H9 (cell line): ENCODE measurements at regions not wholly inside any gene's neighbourhood (a gene's known extent, or its start where the extent isn't known, plus 50 kb on each side); places are given as distances from the start of the nearest gene placed in this dataset.

ENCODE experiments used
- DNase-seq: peaks from one replicate; pipeline ENCODE4 v3.0.0-alpha.2; 2017
- H2AFZ ChIP-seq: one replicate; pipeline ENCODE4 v1.6.1; 2013; ENCODE audit warnings: mild to moderate bottlenecking, low read length, control low read depth, moderate library complexity
- H2AK5ac ChIP-seq: 2 replicates; pipeline ENCODE4 v1.6.1; 2013; ENCODE audit warnings: low read length, control low read depth, mixed read lengths; ENCODE audit not compliant: insufficient read length
- H2BK120ac ChIP-seq: one replicate; pipeline ENCODE4 v1.6.1; 2013; ENCODE audit warnings: low read depth, mild to moderate bottlenecking, low read length, control low read depth, inconsistent platforms; ENCODE audit not compliant: poor library complexity, severe bottlenecking
- H2BK12ac ChIP-seq: 2 replicates; pipeline ENCODE4 v1.6.1; 2013; ENCODE audit warnings: low read length, control low read depth, mixed read lengths, low read depth; ENCODE audit not compliant: insufficient read length
- H2BK15ac ChIP-seq: 2 replicates; pipeline ENCODE4 v1.6.1; 2013; ENCODE audit warnings: low read depth, low read length, control low read depth
- H2BK20ac ChIP-seq: one replicate; pipeline ENCODE4 v1.6.1; 2013; ENCODE audit warnings: low read depth, mild to moderate bottlenecking, low read length, control low read depth, inconsistent platforms; ENCODE audit not compliant: poor library complexity, severe bottlenecking
- H2BK5ac ChIP-seq: 2 replicates; pipeline ENCODE4 v1.6.1; 2013; ENCODE audit warnings: low read length, control low read depth, mixed read lengths; ENCODE audit not compliant: insufficient read length
- H3K14ac ChIP-seq: 2 replicates; pipeline ENCODE4 v1.6.1; 2013; ENCODE audit warnings: low read length, control low read depth; ENCODE audit not compliant: insufficient read depth
- H3K18ac ChIP-seq: 2 replicates; pipeline ENCODE4 v1.6.1; 2013; ENCODE audit warnings: low read depth, mild to moderate bottlenecking, mixed read lengths, low read length, control low read depth; ENCODE audit not compliant: insufficient read length
- H3K23ac ChIP-seq: 2 replicates; pipeline ENCODE4 v1.6.1; 2013; ENCODE audit warnings: low read length, control low read depth, mixed read lengths, low read depth; ENCODE audit not compliant: insufficient read length
- H3K23me2 ChIP-seq: 2 replicates; pipeline ENCODE4 v1.6.1; 2013; ENCODE audit warnings: low read depth, mild to moderate bottlenecking, mixed read lengths, low read length, control low read depth; ENCODE audit not compliant: insufficient read length, poor library complexity, severe bottlenecking
- H3K27ac ChIP-seq: 2 replicates; pipeline ENCODE4 v1.5.1; 2013; ENCODE audit warnings: low read length, control low read depth, mixed read lengths, low read depth; ENCODE audit not compliant: insufficient read length
- H3K27me3 ChIP-seq: 2 replicates; pipeline ENCODE4 v1.6.1; 2013; ENCODE audit warnings: low read length, control low read depth, inconsistent platforms; ENCODE audit not compliant: insufficient read depth
- H3K4ac ChIP-seq: 2 replicates; pipeline ENCODE4 v1.6.1; 2013; ENCODE audit warnings: low read depth, mild to moderate bottlenecking, control low read depth, inconsistent platforms, low read length, moderate library complexity
- H3K4me1 ChIP-seq: 2 replicates; pipeline ENCODE4 v1.6.1; 2013; ENCODE audit warnings: low read length, control low read depth, inconsistent platforms; ENCODE audit not compliant: insufficient read depth
- H3K4me2 ChIP-seq: 2 replicates; pipeline ENCODE4 v1.6.1; 2013; ENCODE audit warnings: low read length, control low read depth, mixed read lengths; ENCODE audit not compliant: insufficient read length, insufficient read depth
- H3K56ac ChIP-seq: 2 replicates; pipeline ENCODE4 v1.6.1; 2013; ENCODE audit warnings: low read depth, mild to moderate bottlenecking, mixed read lengths, low read length, control low read depth; ENCODE audit not compliant: insufficient read length
- H3K79me1 ChIP-seq: 2 replicates; pipeline ENCODE4 v1.6.1; 2013; ENCODE audit warnings: low read depth, mild to moderate bottlenecking, moderate library complexity, low read length, control low read depth, inconsistent platforms; ENCODE audit not compliant: insufficient read depth, poor library complexity, severe bottlenecking
- H3K79me2 ChIP-seq: 2 replicates; pipeline ENCODE4 v1.6.1; 2013; ENCODE audit warnings: low read length, control low read depth, inconsistent platforms; ENCODE audit not compliant: insufficient read depth
- H3K9ac ChIP-seq: 2 replicates; pipeline ENCODE4 v1.6.1; 2013; ENCODE audit warnings: low read length, control low read depth, mixed read lengths; ENCODE audit not compliant: insufficient read length; ENCODE audit errors: extremely low read depth
- H3K9me3 ChIP-seq: one replicate; pipeline ENCODE4 v1.6.1; 2013; ENCODE audit warnings: low read depth, low read length, inconsistent platforms; ENCODE audit not compliant: control insufficient read depth
- H3T11ph ChIP-seq: one replicate; pipeline ENCODE4 v1.6.1; 2013; ENCODE audit warnings: mild to moderate bottlenecking, low read length, control low read depth, inconsistent platforms
- H4K20me1 ChIP-seq: one replicate; pipeline ENCODE4 v1.6.1; 2013; ENCODE audit not compliant: control insufficient read depth, insufficient read length, insufficient read depth
- H4K5ac ChIP-seq: 2 replicates; pipeline ENCODE4 v1.6.1; 2013; ENCODE audit warnings: low read depth, mild to moderate bottlenecking, mixed read lengths, low read length, control low read depth; ENCODE audit not compliant: insufficient read length
- H4K8ac ChIP-seq: replicated peaks from 2 replicates; pipeline ENCODE4 v1.6.1; 2013; ENCODE audit warnings: low read length, control low read depth, mixed read lengths, low read depth; ENCODE audit not compliant: insufficient read length
- H4K91ac ChIP-seq: 2 replicates; pipeline ENCODE4 v1.6.1; 2013; ENCODE audit warnings: low read depth, mild to moderate bottlenecking, moderate library complexity, mixed read lengths, low read length, control low read depth; ENCODE audit not compliant: insufficient read length
- H3K27ac Mint-ChIP-seq, 3 experiments: 2 replicates in 2 of 3; 3 replicates in 1 of 3; pipeline ENCODE4 v1.8.0; 2020 to 2021; ENCODE audit warnings: mixed read lengths in 3 of 3, mild to moderate bottlenecking in 1 of 3, moderate library complexity in 1 of 3
- H3K27me3 Mint-ChIP-seq: 2 replicates; pipeline ENCODE4 v1.8.0; 2021; ENCODE audit warnings: low read depth, mild to moderate bottlenecking, moderate library complexity, mixed read lengths
- H3K36me3 Mint-ChIP-seq, 3 experiments: 2 replicates in 2 of 3; 3 replicates in 1 of 3; pipeline ENCODE4 v1.8.0; 2020 to 2021; ENCODE audit warnings: low read depth in 3 of 3, mixed read lengths in 3 of 3; ENCODE audit not compliant: insufficient read depth in 1 of 3
- H3K4me1 Mint-ChIP-seq, 2 experiments: 2 replicates each; pipeline ENCODE4 v1.8.0; 2020; ENCODE audit warnings: mixed read lengths in 2 of 2
- H3K4me3 Mint-ChIP-seq, 2 experiments: 2 replicates in 1 of 2; 3 replicates in 1 of 2; pipeline ENCODE4 v1.8.0; 2020 to 2021; ENCODE audit warnings: mild to moderate bottlenecking in 2 of 2, mixed read lengths in 2 of 2, moderate library complexity in 1 of 2
- H3K9me3 Mint-ChIP-seq, 2 experiments: 2 replicates in 1 of 2; 3 replicates in 1 of 2; pipeline ENCODE4 v1.8.0; 2020; ENCODE audit warnings: mild to moderate bottlenecking in 2 of 2, mixed read lengths in 2 of 2, moderate library complexity in 1 of 2
- WGBS: extraction: QIAGEN DNeasy Blood & Tissue Kit; methylation state at CpG from one replicate; pipeline ENCODE4 v1.1.7; 2013; ENCODE audit warnings: missing lambda C conversion rate, low lambda C conversion rate, mixed read lengths; ENCODE audit not compliant: insufficient read length; ENCODE audit errors: extremely low coverage; 5-methylcytosine and 5-hydroxymethylcytosine counted together
- TF ChIP-seq, protein P1 (sequence below): fragments of 200-600 bp; sonication (generic); conservative IDR thresholded peaks from 3 replicates; pipeline ENCODE4 v1.8.0; 2021; ENCODE audit warnings: antibody characterized with exemption, mild to moderate bottlenecking

DNA sequence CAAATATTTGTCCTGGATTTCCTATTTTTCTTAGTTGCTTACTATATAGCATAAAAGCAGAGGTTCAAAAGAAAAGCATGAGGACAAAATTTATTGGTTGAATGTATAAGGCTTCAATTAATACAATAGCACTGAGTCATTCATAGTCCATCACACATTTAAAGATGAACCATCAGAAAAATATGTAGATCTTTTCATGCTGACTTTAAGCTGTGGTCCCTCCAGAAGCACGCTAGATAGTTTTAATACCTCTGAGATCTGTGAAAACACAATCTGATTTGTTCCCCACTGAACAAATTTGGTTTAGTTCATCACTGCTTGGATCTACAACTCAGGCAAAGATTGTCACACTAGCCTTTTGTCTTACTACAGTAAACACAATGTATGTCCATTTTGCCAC lies 377.2 kb upstream of the ANXA10 start:
- Histone ChIP-seq H3K14ac (no peak overlapping the region), H3K23ac (no peak overlapping the region), H3K23me2 (no peaks in the 10 kb centered on the region), H3K79me1 (no peaks in the 10 kb centered on the region), H4K5ac (no peak overlapping the region), H3T11ph (no peak overlapping the region), H3K27ac (no peak overlapping the region), H2BK120ac (no peak overlapping the region), H4K91ac (no peak overlapping the region), H3K18ac (no peak overlapping the region), H3K4me1 (no peaks in the 10 kb centered on the region), H2AK5ac (no peak overlapping the region), H2BK12ac (no peak overlapping the region), H4K20me1 (no peaks in the 10 kb centered on the region), H3K9me3 (no peaks in the 10 kb centered on the region), H2AFZ (no peak overlapping the region), H3K56ac (no peak overlapping the region), H2BK20ac (no peak overlapping the region), H4K8ac (no peak overlapping the region), H3K27me3 (no peaks in the 10 kb centered on the region), H2BK5ac (no peak overlapping the region), H3K79me2 (no peaks in the 10 kb centered on the region), H3K9ac (no peak overlapping the region), H3K4ac (no peak overlapping the region), H3K4me2 (no peak overlapping the region), H2BK15ac (no peak overlapping the region)
- Mint-ChIP-seq H3K9me3 (no peaks in the 10 kb centered on the region; a peak in 1 of 5 replicates), H3K4me3 (no peak overlapping the region), H3K27me3 (no peaks in the 10 kb centered on the region), H3K4me1 (no peaks in the 10 kb centered on the region), H3K36me3 (no peaks in the 10 kb centered on the region), H3K27ac (no peak overlapping the region)
- DNase-seq, result no peak
- TF ChIP-seq, protein P1, sequence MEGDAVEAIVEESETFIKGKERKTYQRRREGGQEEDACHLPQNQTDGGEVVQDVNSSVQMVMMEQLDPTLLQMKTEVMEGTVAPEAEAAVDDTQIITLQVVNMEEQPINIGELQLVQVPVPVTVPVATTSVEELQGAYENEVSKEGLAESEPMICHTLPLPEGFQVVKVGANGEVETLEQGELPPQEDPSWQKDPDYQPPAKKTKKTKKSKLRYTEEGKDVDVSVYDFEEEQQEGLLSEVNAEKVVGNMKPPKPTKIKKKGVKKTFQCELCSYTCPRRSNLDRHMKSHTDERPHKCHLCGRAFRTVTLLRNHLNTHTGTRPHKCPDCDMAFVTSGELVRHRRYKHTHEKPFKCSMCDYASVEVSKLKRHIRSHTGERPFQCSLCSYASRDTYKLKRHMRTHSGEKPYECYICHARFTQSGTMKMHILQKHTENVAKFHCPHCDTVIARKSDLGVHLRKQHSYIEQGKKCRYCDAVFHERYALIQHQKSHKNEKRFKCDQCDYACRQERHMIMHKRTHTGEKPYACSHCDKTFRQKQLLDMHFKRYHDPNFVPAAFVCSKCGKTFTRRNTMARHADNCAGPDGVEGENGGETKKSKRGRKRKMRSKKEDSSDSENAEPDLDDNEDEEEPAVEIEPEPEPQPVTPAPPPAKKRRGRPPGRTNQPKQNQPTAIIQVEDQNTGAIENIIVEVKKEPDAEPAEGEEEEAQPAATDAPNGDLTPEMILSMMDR, result no peak
- WGBS, result no CpG with 5 or more reads among the region's 1 CpG
